ENCODE measurements at regions not wholly inside any gene's neighbourhood (a gene's known extent, or its start where the extent isn't known, plus 50 kb on each side); places are given as distances from the start of the nearest gene placed in this dataset.

- FAIRE-seq (no peak), DNase-seq (no peak)
- Histone ChIP-seq H3K27me3 (ENCODE audit: control insufficient read depth, insufficient read depth, low read length) (no peaks in the 10 kb centered on the region), H3K9ac (ENCODE audit: low read length in 3 of 3) (no peak overlapping the region), H3K4me3 (ENCODE audit: low read length in 3 of 3) (no peak overlapping the region), H3K36me3 (ENCODE audit: control insufficient read depth in 2 of 3, insufficient read depth in 3 of 3, low read length in 3 of 3) (no peaks in the 10 kb centered on the region), H3K9me3 (ENCODE audit: control insufficient read depth in 2 of 3, insufficient read depth in 1 of 3, low read length in 3 of 3) (no peaks in the 10 kb centered on the region), H3K27ac (ENCODE audit: low read depth in 2 of 2, low read length in 2 of 2) (no peak overlapping the region), H3K4me1 (ENCODE audit: control insufficient read depth in 2 of 3, insufficient read depth in 2 of 3, low read depth in 1 of 3, low read length in 3 of 3) (no peaks in the 10 kb centered on the region)
- TF ChIP-seq CTCF (IDR thresholded peaks at IDR 0.05; ENCODE audit: borderline replicate concordance, extremely low read depth, insufficient read depth) = no peak
- intact Hi-C loops (cut with DNase I) = no loop called here
These were observed 480.0 kb upstream of the ZEB2 start for GRCh38 chr2:144999936-145000335.

GRCh38 chr2:144999071-144999875 lies 479.4 kb upstream of the ZEB2 start:
- H3K27me3 ChIP-seq (ENCODE audit: control insufficient read depth, insufficient read depth, low read length) = no peaks in the 10 kb centered on the region
- DNase-seq (no peak), FAIRE-seq (no peak)
- H3K4me1 ChIP-seq (ENCODE audit: control insufficient read depth in 2 of 3, insufficient read depth in 2 of 3, low read depth in 1 of 3, low read length in 3 of 3) = no peaks in the 10 kb centered on the region
- no peak overlapping the region for H3K27ac ChIP-seq (ENCODE audit: low read depth in 2 of 2, low read length in 2 of 2)
- no peaks in the 10 kb centered on the region for H3K36me3 ChIP-seq (ENCODE audit: control insufficient read depth in 2 of 3, insufficient read depth in 3 of 3, low read length in 3 of 3)
- intact Hi-C loops (cut with DNase I) = no loop called here
- TF ChIP-seq CTCF (IDR thresholded peaks at IDR 0.05; ENCODE audit: borderline replicate concordance, extremely low read depth, insufficient read depth) = no peak
- H3K9ac ChIP-seq (ENCODE audit: low read length in 3 of 3) = no peak overlapping the region
- no peak overlapping the region for H3K4me3 ChIP-seq (ENCODE audit: low read length in 3 of 3)
- H3K9me3 ChIP-seq (ENCODE audit: control insufficient read depth in 2 of 3, insufficient read depth in 1 of 3, low read length in 3 of 3) = no peaks in the 10 kb centered on the region

GRCh38 chr2:144998435-144998834 lies 478.5 kb upstream of the ZEB2 start:
- intact Hi-C loops (cut with DNase I) = no loop called here
- Histone ChIP-seq H3K27ac (ENCODE audit: low read depth in 2 of 2, low read length in 2 of 2) (no peak overlapping the region), H3K27me3 (ENCODE audit: control insufficient read depth, insufficient read depth, low read length) (no peaks in the 10 kb centered on the region), H3K4me3 (ENCODE audit: low read length in 3 of 3) (no peak overlapping the region), H3K4me1 (ENCODE audit: control insufficient read depth in 2 of 3, insufficient read depth in 2 of 3, low read depth in 1 of 3, low read length in 3 of 3) (no peaks in the 10 kb centered on the region), H3K9me3 (ENCODE audit: control insufficient read depth in 2 of 3, insufficient read depth in 1 of 3, low read length in 3 of 3) (no peaks in the 10 kb centered on the region), H3K36me3 (ENCODE audit: control insufficient read depth in 2 of 3, insufficient read depth in 3 of 3, low read length in 3 of 3) (no peaks in the 10 kb centered on the region), H3K9ac (ENCODE audit: low read length in 3 of 3) (no peak overlapping the region)
- DNase-seq = no peak
- TF ChIP-seq CTCF (IDR thresholded peaks at IDR 0.05; ENCODE audit: borderline replicate concordance, extremely low read depth, insufficient read depth) = no peak
- FAIRE-seq = no peak

Data from kidney (tissue), 13 donors.